ENCODE measurements at regions not wholly inside any gene's neighbourhood (a gene's known extent, or its start where the extent isn't known, plus 50 kb on each side); places are given as distances from the start of the nearest gene placed in this dataset.

DNA sequence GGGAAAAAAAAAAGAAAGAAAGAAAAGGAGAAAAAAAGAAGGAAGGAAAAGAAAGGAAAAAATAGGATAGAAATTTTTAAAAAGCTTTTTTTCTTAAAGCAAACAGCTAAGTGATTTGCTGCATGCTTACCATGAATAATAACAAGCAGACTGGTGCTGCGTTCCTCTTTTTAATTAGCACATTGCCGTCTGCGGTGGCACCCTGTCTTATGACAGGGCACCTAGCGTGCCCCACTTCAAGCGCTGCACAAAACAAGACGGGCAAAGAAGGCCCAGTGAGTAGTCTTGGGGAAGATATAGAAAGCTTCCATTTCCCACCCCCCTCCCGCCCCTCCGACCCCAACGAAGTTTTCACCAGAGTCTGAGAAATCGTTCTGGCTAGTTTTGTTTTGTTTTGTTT, 513.9 kb downstream of the ZNF608 start:
- H3K4me1 Mint-ChIP-seq, result no peaks in the 10 kb centered on the region
- DNase-seq, result no peak
- H3K27ac Mint-ChIP-seq, result no peak overlapping the region
- H3K9me3 Mint-ChIP-seq, result peaks cover 0 to 8% (median 3%) of the 10 kb centered on the region in 6 donors
- peaks cover 0 to 3% (median 2%) of the 10 kb centered on the region in 3 donors for H3K27me3 Mint-ChIP-seq (ENCODE audit: low read depth in 3 of 3)
- no peak overlapping the region for H3K4me3 Mint-ChIP-seq
- peaks cover 0 to 4% (median 0%) of the 10 kb centered on the region in 3 donors for H3K36me3 Mint-ChIP-seq

DNA sequence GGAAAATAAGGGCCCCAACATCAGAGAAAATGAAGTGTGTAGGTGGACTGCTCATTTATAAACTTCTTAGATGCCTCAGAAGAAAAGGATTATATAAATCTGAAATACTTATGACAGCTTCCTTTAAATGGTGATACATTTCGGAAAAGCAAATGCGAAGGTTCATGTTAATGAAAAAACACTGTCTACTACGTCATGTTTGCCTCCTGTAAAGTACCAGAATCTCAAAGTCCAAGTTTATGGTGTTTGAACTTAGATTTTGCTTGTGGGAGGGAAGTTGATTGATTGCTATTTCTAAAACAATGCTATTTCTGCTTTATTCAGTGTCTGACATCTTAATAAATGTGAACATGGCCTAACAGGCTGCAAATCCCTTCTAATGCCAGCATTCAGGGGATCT, 514.6 kb downstream of the ZNF608 start:
- H3K4me1 Mint-ChIP-seq, result no peaks in the 10 kb centered on the region
- H3K4me3 Mint-ChIP-seq, result no peak overlapping the region
- peaks cover 0 to 4% (median 0%) of the 10 kb centered on the region in 3 donors for H3K36me3 Mint-ChIP-seq
- H3K27me3 Mint-ChIP-seq (ENCODE audit: low read depth in 3 of 3), result peaks cover 2 to 3% (median 2%) of the 10 kb centered on the region in 3 donors
- H3K9me3 Mint-ChIP-seq, result peaks cover 0 to 8% (median 4%) of the 10 kb centered on the region in 6 donors
- DNase-seq, result no peak
- no peak overlapping the region for H3K27ac Mint-ChIP-seq

DNA sequence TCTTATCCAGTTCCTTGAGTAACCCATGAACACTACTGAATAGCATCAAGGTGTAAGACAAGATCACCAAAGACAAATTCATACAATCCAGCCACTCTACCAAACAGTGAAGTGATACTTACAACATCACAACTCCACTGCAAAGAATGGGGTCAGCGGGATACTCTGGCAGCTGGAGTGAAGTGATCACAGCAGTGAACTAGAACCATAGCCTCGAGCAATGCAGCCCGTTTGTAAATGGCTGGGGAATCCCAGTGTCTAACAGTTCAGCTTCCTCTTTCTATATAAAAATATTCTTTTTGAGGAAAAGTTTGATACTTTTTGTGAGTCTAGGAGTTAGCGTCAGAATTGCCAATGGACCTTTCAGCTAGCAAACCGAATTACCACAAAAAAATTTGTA, 515.2 kb downstream of the ZNF608 start:
- Mint-ChIP-seq H3K9me3 (peaks cover 0 to 6% (median 3%) of the 10 kb centered on the region in 6 donors), H3K36me3 (no peaks in the 10 kb centered on the region), H3K27me3 (ENCODE audit: low read depth in 3 of 3) (peaks cover 2 to 3% (median 2%) of the 10 kb centered on the region in 3 donors), H3K4me1 (no peaks in the 10 kb centered on the region), H3K27ac (no peak overlapping the region), H3K4me3 (no peak overlapping the region)
- no peak for DNase-seq

DNA sequence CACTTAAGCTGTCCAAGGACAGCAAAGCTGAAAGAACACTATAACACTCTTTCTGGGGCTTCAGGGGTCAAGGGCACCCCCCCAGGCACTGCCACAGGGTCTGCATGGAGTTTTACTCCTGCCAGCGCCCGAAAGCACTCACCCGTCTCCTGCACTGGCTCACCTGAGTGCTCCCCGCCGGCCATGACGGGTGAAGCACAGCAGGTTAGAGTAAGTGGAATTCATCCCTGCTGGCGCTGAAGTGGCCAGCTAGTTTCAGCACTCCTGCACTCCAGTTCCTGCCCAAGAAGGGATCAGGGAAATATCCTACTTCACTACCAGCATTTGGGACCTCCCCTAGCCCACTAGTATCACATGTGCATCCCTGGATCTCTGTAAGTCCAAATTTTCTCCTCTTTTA, 516.0 kb downstream of the ZNF608 start:
- Mint-ChIP-seq H3K4me3 (no peak overlapping the region), H3K27ac (no peak overlapping the region), H3K9me3 (peaks cover 0 to 6% (median 3%) of the 10 kb centered on the region in 6 donors)

DNA sequence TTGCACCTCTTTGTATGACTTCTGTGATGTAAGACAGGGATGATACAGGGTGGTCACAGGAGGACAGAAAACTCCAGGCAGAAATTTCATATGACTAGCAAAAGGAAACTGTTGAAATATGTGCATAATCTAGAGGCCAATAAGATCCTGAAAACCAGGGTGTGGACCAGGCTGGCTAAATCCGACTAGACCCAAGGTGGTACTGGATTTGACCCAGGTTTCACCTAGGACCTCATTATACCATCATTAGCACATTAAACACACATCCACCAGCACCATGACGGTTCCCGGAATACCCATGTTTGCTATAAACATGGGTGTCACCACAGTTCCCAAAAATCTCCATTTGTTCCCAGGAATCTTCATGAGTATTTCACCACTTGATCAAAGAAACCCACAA, 517.1 kb downstream of the ZNF608 start:
- no peaks in the 10 kb centered on the region for H3K36me3 Mint-ChIP-seq
- H3K27me3 Mint-ChIP-seq (ENCODE audit: low read depth in 3 of 3), result peaks cover 2 to 3% (median 2%) of the 10 kb centered on the region in 3 donors
- DNase-seq, result no peak
- H3K4me1 Mint-ChIP-seq, result no peaks in the 10 kb centered on the region
- no peak overlapping the region for H3K4me3 Mint-ChIP-seq
- H3K27ac Mint-ChIP-seq, result no peak overlapping the region
- H3K9me3 Mint-ChIP-seq, result peaks cover 0 to 6% (median 1%) of the 10 kb centered on the region in 6 donors

More for the DNA sequence above, 516.0 kb downstream of the ZNF608 start:
- no peak for DNase-seq
- no peaks in the 10 kb centered on the region for H3K36me3 Mint-ChIP-seq
- peaks cover 2 to 3% (median 2%) of the 10 kb centered on the region in 3 donors for H3K27me3 Mint-ChIP-seq (ENCODE audit: low read depth in 3 of 3)
- no peaks in the 10 kb centered on the region for H3K4me1 Mint-ChIP-seq

DNA sequence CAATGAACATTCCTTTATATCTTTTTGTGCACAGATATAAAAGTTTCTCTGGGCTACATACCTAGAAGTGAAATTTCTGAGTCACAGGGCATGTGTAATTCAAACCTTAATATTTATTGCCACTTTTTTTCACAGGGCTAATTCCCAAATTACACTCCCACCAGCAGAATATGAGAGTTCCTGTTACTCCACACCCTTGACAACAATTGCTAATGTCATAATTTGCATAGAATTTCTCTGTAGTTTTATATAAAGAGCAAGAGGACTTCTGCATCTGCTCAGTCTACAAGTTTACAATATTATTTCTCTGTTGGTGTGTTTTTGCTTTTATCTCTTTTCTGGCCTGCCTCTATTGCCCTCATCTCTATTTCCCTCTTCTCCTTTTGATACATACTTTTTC, 518.5 kb downstream of the ZNF608 start:
- Mint-ChIP-seq H3K36me3 (no peaks in the 10 kb centered on the region), H3K9me3 (peaks cover 0 to 6% (median 1%) of the 10 kb centered on the region in 6 donors), H3K4me1 (no peaks in the 10 kb centered on the region), H3K4me3 (no peak overlapping the region), H3K27me3 (ENCODE audit: low read depth in 3 of 3) (peaks cover 0 to 2% (median 1%) of the 10 kb centered on the region in 3 donors), H3K27ac (no peak overlapping the region)
- DNase-seq, result no peak

DNA sequence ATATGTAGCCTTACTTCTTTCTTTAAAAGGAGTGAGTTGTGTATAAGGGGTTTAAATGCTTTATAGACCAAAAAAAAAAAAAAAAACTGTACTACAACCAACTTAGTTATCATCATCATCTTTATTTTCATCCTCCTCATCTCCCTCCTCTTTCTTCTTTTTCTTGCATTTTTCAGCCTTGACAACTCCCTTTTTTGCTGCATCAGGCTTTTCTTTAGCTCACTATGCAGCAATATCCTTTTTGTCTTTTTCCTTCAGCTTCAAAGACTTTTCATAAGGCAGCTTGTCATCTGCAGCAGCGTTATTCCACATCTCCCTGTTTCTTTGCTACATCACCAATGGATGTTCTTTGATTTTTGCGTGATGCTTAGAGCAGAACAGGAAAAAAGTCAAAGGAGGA, 526.0 kb downstream of the ZNF608 start:
- Mint-ChIP-seq H3K4me1 (no peaks in the 10 kb centered on the region), H3K27me3 (ENCODE audit: low read depth in 3 of 3) (peaks cover 0 to 5% (median 0%) of the 10 kb centered on the region in 3 donors)
- DNase-seq, result no peak

DNA sequence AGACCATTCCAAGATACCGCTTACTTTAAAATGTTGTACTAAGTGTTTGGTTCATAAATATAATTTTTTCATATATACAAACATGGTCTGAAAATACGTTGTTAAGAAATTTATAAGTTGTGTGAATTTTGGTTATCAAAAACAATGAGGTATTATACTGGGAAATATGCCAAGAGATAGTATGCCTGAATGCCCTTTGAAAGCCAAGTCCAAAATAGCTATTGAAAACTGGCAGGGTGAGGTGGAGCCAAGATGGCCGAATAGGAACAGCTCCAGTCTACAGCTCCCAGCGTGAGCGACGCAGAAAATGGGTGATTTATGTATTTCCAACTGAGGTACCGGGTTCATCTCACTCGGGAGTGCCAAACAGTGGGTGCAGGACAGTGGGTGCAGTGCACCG, 533.5 kb downstream of the ZNF608 start:
- Mint-ChIP-seq H3K9me3 (peaks cover 7 to 13% (median 10%) of the 10 kb centered on the region in 6 donors), H3K4me1 (no peaks in the 10 kb centered on the region), H3K27ac (no peak overlapping the region), H3K36me3 (no peaks in the 10 kb centered on the region), H3K27me3 (ENCODE audit: low read depth in 3 of 3) (peaks cover 0 to 3% (median 0%) of the 10 kb centered on the region in 3 donors), H3K4me3 (no peak overlapping the region)
- DNase-seq, result no peak

More for the DNA sequence above, 526.0 kb downstream of the ZNF608 start:
- no peaks in the 10 kb centered on the region for H3K36me3 Mint-ChIP-seq
- H3K27ac Mint-ChIP-seq, result no peak overlapping the region
- H3K9me3 Mint-ChIP-seq, result peaks cover 0 to 6% (median 2%) of the 10 kb centered on the region in 6 donors
- no peak overlapping the region for H3K4me3 Mint-ChIP-seq

DNA sequence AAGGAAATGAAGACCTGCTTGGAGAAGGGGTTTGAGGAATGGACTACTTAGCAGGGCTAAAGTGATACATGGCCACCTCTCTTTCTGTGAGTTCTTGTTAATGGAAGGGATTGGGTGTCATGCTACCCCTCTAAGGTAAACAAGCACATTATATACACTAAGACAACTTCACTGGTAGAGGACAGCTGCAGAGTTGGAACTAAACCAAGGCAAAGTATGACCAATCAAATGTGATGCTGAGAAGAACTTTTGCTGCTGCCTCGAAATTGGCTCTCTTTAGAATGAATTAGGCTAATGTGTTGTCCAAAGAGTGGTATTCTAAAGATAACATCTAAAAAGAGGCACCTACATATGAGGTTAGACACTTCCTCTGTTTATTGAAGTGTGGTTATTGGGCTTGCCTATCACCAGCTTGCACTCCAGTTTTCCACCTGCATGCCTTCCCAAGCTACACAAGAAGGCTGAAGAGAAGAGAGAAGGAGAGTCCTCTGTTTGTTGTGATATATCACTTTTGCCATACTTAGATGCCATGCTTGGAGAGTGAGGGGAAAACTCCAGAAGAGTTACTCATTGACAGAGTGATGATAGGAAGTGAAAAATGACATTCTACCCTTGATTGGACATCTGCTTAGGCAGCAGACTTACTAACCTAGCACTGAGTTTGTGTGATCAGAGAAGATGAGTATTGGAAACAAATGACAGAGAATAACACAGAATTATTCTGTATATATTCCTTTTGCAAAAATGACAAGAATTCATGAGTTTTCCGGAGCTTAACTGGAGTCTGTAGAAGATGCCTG, 536.1 kb downstream of the ZNF608 start:
- Mint-ChIP-seq H3K27ac (no peak overlapping the region), H3K9me3 (peaks cover 6 to 13% (median 8%) of the 10 kb centered on the region in 6 donors), H3K36me3 (no peaks in the 10 kb centered on the region), H3K4me1 (no peaks in the 10 kb centered on the region), H3K27me3 (ENCODE audit: low read depth in 3 of 3) (no peaks in the 10 kb centered on the region), H3K4me3 (no peak overlapping the region)
- no peak for DNase-seq

DNA sequence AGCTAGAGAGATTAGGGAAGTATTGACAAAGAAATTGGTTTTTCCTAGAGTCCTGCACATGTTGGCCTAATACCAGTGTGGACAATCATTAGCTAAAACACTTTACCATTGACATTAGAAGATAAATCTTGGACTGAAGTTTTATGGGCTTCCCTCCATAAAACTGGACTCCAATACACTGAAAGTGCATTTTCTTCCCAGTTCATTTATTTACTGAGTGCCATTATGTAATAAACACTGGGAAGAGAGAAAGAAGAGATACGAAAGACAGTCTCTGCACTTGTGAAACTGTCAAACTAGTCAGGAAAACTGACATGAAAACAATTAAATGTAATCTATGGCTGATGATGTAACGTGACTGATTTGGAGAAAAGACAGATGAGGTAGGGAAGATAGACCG, 539.3 kb downstream of the ZNF608 start:
- H3K9me3 Mint-ChIP-seq, result peaks cover 0 to 12% (median 6%) of the 10 kb centered on the region in 6 donors
- H3K36me3 Mint-ChIP-seq, result peaks cover 0 to 3% (median 0%) of the 10 kb centered on the region in 3 donors
- no peaks in the 10 kb centered on the region for H3K27me3 Mint-ChIP-seq (ENCODE audit: low read depth in 3 of 3)
- DNase-seq, result no peak
- no peaks in the 10 kb centered on the region for H3K4me1 Mint-ChIP-seq
- H3K27ac Mint-ChIP-seq, result no peak overlapping the region
- H3K4me3 Mint-ChIP-seq, result no peak overlapping the region

DNA sequence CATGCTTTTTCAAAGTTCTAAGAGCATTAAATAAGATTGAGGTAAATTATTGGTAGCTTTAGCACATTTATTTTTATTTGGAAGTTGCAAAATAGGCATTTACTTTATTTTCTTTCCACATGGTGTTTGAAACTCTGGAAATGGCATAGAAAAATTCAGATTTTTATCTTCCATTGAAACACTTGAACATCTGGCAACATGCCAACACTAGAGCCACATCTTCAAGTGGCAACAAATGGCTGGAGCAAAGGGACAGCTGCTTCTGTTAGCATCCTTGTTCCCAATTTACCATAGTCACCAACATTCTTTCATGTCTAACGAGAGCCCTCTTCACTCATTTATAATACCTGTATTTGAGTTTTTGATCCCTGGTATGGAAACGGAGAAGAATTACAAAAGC, 539.9 kb downstream of the ZNF608 start:
- Mint-ChIP-seq H3K27me3 (ENCODE audit: low read depth in 3 of 3) (no peaks in the 10 kb centered on the region), H3K4me1 (no peaks in the 10 kb centered on the region), H3K4me3 (no peak overlapping the region), H3K9me3 (peaks cover 0 to 12% (median 5%) of the 10 kb centered on the region in 6 donors), H3K27ac (no peak overlapping the region), H3K36me3 (peaks cover 0 to 3% (median 0%) of the 10 kb centered on the region in 3 donors)
- DNase-seq, result no peak

DNA sequence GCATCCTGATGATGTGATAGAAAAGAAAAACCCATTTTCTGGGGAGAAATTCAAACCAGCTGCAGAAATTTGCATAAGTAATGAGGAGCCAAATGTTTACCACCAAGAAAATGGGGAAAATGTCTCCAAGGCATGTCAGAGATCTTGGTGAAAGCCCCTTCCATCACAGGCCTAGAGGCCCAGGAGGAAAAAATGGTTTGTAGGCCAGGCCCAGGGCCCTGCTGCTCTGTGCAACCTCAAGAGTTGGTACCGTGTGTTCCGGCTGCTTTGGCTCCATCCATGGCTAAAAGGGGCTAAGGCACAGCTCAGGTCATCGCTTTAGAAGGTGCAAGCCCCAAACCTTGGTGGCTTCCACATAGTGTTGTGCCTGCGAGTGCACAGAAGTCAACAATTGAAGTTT, 543.1 kb downstream of the ZNF608 start:
- Mint-ChIP-seq H3K9me3 (peaks cover 2 to 12% (median 4%) of the 10 kb centered on the region in 6 donors), H3K4me1 (no peaks in the 10 kb centered on the region), H3K27me3 (ENCODE audit: low read depth in 3 of 3) (no peaks in the 10 kb centered on the region), H3K36me3 (peaks cover 0 to 3% (median 0%) of the 10 kb centered on the region in 3 donors), H3K4me3 (no peak overlapping the region), H3K27ac (no peak overlapping the region)
- DNase-seq, result no peak

DNA sequence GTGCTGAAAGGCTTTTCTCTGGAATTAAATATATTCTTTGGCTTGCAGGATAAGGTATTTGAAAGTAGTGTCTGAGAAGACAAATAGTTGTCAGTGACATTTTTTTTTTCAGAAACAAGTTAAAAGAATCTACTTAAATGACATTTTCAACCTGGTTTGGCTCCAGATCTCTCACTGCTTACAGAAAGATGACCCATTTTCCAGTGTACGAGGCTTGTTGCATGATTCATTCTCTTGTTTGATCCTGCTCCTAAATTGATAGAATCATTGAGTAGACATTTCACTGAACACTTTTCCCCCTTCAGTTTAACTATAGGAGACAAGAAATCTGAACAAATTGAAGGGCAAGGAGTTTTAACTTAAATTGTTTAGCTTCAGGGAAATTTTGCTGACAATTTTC, 546.1 kb downstream of the ZNF608 start:
- Mint-ChIP-seq H3K4me1 (no peaks in the 10 kb centered on the region), H3K27ac (no peak overlapping the region), H3K36me3 (peaks cover 0 to 3% (median 0%) of the 10 kb centered on the region in 3 donors), H3K4me3 (no peak overlapping the region), H3K27me3 (ENCODE audit: low read depth in 3 of 3) (peaks cover 0 to 2% (median 0%) of the 10 kb centered on the region in 3 donors), H3K9me3 (peaks cover 2 to 12% (median 4%) of the 10 kb centered on the region in 6 donors)
- no peak for DNase-seq

DNA sequence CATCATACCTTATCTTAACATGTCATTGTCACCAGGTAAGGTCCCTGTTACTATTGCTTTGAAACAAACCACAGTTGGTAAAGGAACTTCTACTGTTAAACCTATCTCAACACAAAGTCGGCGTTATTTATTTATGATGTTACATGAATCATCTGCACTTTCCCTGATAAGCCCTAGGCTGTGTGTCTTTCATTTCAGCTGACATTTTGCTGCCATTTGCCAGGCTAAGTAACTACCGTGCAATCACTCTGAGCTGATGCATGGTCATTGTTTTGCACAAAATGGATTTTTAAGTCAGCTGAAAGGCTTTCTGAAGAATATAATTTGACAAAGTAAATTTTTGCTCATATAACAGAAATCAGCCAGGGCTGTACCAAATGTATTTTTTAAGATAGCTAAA, 546.5 kb downstream of the ZNF608 start:
- peaks cover 0 to 3% (median 0%) of the 10 kb centered on the region in 3 donors for H3K36me3 Mint-ChIP-seq
- H3K4me3 Mint-ChIP-seq, result no peak overlapping the region
- H3K27ac Mint-ChIP-seq, result no peak overlapping the region
- H3K27me3 Mint-ChIP-seq (ENCODE audit: low read depth in 3 of 3), result peaks cover 0 to 2% (median 0%) of the 10 kb centered on the region in 3 donors
- H3K9me3 Mint-ChIP-seq, result peaks cover 2 to 12% (median 4%) of the 10 kb centered on the region in 6 donors
- no peak for DNase-seq
- H3K4me1 Mint-ChIP-seq, result no peaks in the 10 kb centered on the region

Measured in immature natural killer cell (primary cell).